ENCODE measurements at regions not wholly inside any gene's neighbourhood (a gene's known extent, or its start where the extent isn't known, plus 50 kb on each side); places are given as distances from the start of the nearest gene placed in this dataset.

- DNase-seq = no peak
- no peak overlapping the region for H3K27ac Mint-ChIP-seq
- H3K4me1 Mint-ChIP-seq = peaks cover 11 to 12% of the 10 kb centered on the region in 2 experiments
- Histone ChIP-seq H3K18ac (ENCODE audit: insufficient read length, low read depth, low read length) (no peak overlapping the region), H2BK12ac (ENCODE audit: insufficient read length, low read depth, low read length) (no peak overlapping the region), H3K14ac (ENCODE audit: insufficient read depth, low read length) (no peak overlapping the region), H3K79me2 (ENCODE audit: insufficient read depth, low read length) (no peaks in the 10 kb centered on the region), H2AK5ac (ENCODE audit: insufficient read length, low read length) (no peak overlapping the region), H2BK15ac (ENCODE audit: low read depth, low read length) (no peak overlapping the region), H2BK20ac (ENCODE audit: low read depth, low read length, poor library complexity, severe bottlenecking) (no peak overlapping the region), H3K9me3 (ENCODE audit: control insufficient read depth, low read depth, low read length) (no peaks in the 10 kb centered on the region), H4K8ac (replicated peaks; ENCODE audit: insufficient read length, low read depth, low read length) (no peak overlapping the region), H3T11ph (ENCODE audit: low read length) (no peak overlapping the region), H3K4me1 (ENCODE audit: insufficient read depth, low read length) (no peaks in the 10 kb centered on the region; the same call in 1 of the 2 replicates), H3K4ac (ENCODE audit: low read depth, low read length) (no peak overlapping the region), H3K9ac (ENCODE audit: extremely low read depth, insufficient read length, low read length) (no peak overlapping the region), H4K91ac (ENCODE audit: insufficient read length, low read depth, low read length) (no peak overlapping the region), H3K79me1 (ENCODE audit: insufficient read depth, low read depth, low read length, poor library complexity, severe bottlenecking) (no peaks in the 10 kb centered on the region), H3K4me2 (ENCODE audit: insufficient read depth, insufficient read length, low read length) (no peak overlapping the region), H2BK5ac (ENCODE audit: insufficient read length, low read length) (no peak overlapping the region), H3K23ac (ENCODE audit: insufficient read length, low read depth, low read length) (no peak overlapping the region), H2AFZ (ENCODE audit: low read length) (no peak overlapping the region), H3K27ac (ENCODE audit: insufficient read length, low read depth, low read length) (no peak overlapping the region), H2BK120ac (ENCODE audit: low read depth, low read length, poor library complexity, severe bottlenecking) (no peak overlapping the region), H3K27me3 (ENCODE audit: insufficient read depth, low read length) (no peaks in the 10 kb centered on the region), H3K23me2 (ENCODE audit: insufficient read length, low read depth, low read length, poor library complexity, severe bottlenecking) (no peaks in the 10 kb centered on the region), H4K5ac (ENCODE audit: insufficient read length, low read depth, low read length) (no peak overlapping the region), H3K56ac (ENCODE audit: insufficient read length, low read depth, low read length) (no peak overlapping the region), H4K20me1 (ENCODE audit: control insufficient read depth, insufficient read depth, insufficient read length) (no peaks in the 10 kb centered on the region)
- no peaks in the 10 kb centered on the region for H3K27me3 Mint-ChIP-seq (ENCODE audit: low read depth)
- TF ChIP-seq CTCF (conservative IDR thresholded peaks at IDR 0.05) = no peak
- no peaks in the 10 kb centered on the region for H3K9me3 Mint-ChIP-seq
- no CpG with 5 or more reads among the region's 7 CpGs for WGBS (ENCODE audit: extremely low coverage, insufficient read length, low lambda C conversion rate)
- H3K4me3 Mint-ChIP-seq = no peak overlapping the region
- H3K36me3 Mint-ChIP-seq (ENCODE audit: insufficient read depth in 1 of 3, low read depth in 3 of 3) = no peaks in the 10 kb centered on the region; a peak in 1 of 7 replicates
These were observed 157.0 kb downstream of the GJA1 start for GRCh38 chr6:121592261-121592935.

Measured in H9 (cell line).